ENCODE measurements at regions not wholly inside any gene's neighbourhood (a gene's known extent, or its start where the extent isn't known, plus 50 kb on each side); places are given as distances from the start of the nearest gene placed in this dataset.

- DNase-seq (ENCODE audit: low spot score): no peak
- Histone ChIP-seq H3K27ac (no peak overlapping the region), H3K4me3 (no peak overlapping the region)
- TF ChIP-seq CTCF (IDR thresholded peaks at IDR 0.05): no peak
These were observed 247.8 kb upstream of the FAM47A start for GRCh38 chrX:34379891-34380290.

- DNase-seq (ENCODE audit: low spot score): no peak
- TF ChIP-seq CTCF (IDR thresholded peaks at IDR 0.05): no peak
- H3K27ac ChIP-seq: no peak overlapping the region
- H3K4me3 ChIP-seq: no peak overlapping the region
These were observed 245.5 kb upstream of the FAM47A start for GRCh38 chrX:34377645-34378044.

GRCh38 chrX:34371754-34372153 lies 239.6 kb upstream of the FAM47A start:
- no peak overlapping the region for H3K27ac ChIP-seq
- H3K4me3 ChIP-seq: no peak overlapping the region
- DNase-seq (ENCODE audit: low spot score): no peak
- no peak for TF ChIP-seq CTCF (IDR thresholded peaks at IDR 0.05)

- DNase-seq (ENCODE audit: low spot score): no peak
- H3K27ac ChIP-seq: no peak overlapping the region
- H3K4me3 ChIP-seq: no peak overlapping the region
- peak; percentile 34 for TF ChIP-seq CTCF (IDR thresholded peaks at IDR 0.05)
These were observed 233.4 kb upstream of the FAM47A start for GRCh38 chrX:34365471-34365870.

- DNase-seq (ENCODE audit: low spot score): no peak
- no peak overlapping the region for H3K27ac ChIP-seq
- no peak overlapping the region for H3K4me3 ChIP-seq
- no peak for TF ChIP-seq CTCF (IDR thresholded peaks at IDR 0.05)
These were observed 218.6 kb upstream of the FAM47A start for GRCh38 chrX:34350561-34351335.

- no peak for TF ChIP-seq CTCF (IDR thresholded peaks at IDR 0.05)
- DNase-seq (ENCODE audit: low spot score): no peak
- Histone ChIP-seq H3K27ac (no peak overlapping the region), H3K4me3 (no peak overlapping the region)
These were observed 210.9 kb upstream of the FAM47A start for GRCh38 chrX:34343001-34343400.

- H3K27ac ChIP-seq: no peak overlapping the region
- no peak for DNase-seq (ENCODE audit: low spot score)
- no peak for TF ChIP-seq CTCF (IDR thresholded peaks at IDR 0.05)
- H3K4me3 ChIP-seq: no peak overlapping the region
These were observed 209.7 kb upstream of the FAM47A start for GRCh38 chrX:34341814-34342213.

All from coronary artery (tissue), 2 donors.